Left renal cortex interstitium (tissue), 4 donors: ENCODE measurements at regions not wholly inside any gene's neighbourhood (a gene's known extent, or its start where the extent isn't known, plus 50 kb on each side); places are given as distances from the start of the nearest gene placed in this dataset.

Experiments used
- DNase-seq, 4 donors: peaks; one replicate each; pipeline ENCODE4 v3.0.0-alpha.2; 2013; ENCODE audit warnings: low read depth in 4 of 4, low spot score in 2 of 4, missing footprints in 1 of 4

GRCh38 chr13:74891610-74892009, 590.4 kb downstream of the TBC1D4 start:
- no peak for DNase-seq

GRCh38 chr13:74889321-74889720, 592.6 kb downstream of the TBC1D4 start:
- no peak for DNase-seq

DNA sequence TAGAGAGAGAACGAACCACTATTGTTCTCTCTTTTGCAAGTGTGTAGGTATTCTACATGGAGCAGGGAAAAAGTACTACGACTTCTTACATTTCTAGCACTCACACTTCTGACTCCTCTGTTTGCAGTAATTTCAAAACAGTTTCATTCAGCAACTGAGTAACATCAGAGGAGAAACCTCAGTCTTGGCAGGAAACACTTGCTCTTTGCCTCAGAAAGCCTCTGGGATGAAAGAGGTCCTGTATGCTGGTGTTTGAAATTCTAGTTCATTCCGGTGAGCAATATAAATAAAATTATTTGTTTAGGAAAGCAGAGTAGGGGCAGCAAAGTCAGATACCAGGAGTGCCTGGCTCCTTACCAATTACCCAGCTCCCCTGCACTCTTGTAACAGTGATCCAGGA, 595.5 kb downstream of the TBC1D4 start:
- no peak for DNase-seq

DNA sequence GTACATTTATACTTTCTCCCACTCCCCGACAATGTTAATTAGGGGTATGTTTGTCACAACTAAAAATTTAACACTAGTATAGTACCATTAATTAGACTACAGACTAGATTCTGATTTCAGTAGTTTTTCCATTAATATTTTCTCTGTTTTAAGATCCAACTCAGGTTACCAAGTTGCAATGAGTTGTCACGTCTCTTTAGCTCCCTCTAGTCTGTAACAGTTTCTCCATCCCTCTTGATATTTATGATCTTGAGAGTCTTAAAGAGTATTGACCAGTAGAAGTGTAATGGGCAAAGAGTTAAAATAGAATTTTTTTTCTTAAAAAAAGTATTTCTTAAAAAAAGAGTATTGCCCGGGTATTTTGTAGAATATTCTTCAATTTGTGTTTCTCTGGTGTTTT, 598.1 kb downstream of the TBC1D4 start:
- DNase-seq, result no peak

DNA sequence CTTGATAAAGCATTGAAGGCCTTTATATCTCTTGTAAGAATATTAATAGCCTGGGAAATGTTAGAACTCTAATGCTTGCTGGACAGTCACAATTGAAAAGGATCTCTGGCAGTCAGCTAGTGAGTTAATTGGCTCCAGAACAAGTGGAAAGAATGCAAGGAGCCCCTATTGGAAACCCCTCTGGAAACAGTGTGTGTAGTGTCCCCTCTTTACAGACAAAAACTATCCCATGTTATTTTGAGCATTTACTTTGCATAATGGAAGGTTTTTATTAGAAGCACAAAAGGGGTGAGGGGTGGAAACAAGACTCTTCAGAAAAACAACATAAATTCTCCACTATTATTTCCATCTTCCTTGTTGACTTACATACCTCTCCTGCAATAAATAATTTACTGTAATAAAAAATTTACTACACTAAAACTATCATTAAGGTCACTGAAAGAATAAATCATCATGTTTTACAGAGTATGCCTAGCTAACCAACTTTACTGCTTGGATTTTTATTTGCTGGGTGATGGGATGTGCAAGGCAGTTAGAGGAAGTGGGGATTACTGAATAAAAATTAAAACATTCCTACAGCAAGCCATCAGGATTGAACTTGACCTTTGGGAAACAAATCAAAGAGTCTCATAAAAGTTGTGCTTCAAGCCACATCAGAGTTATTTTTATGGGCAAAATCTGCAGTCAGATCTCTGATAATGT, 610.4 kb downstream of the TBC1D4 start:
- peak in 3 of 4 donors; percentile 28 to 39 (median 37) for DNase-seq

DNA sequence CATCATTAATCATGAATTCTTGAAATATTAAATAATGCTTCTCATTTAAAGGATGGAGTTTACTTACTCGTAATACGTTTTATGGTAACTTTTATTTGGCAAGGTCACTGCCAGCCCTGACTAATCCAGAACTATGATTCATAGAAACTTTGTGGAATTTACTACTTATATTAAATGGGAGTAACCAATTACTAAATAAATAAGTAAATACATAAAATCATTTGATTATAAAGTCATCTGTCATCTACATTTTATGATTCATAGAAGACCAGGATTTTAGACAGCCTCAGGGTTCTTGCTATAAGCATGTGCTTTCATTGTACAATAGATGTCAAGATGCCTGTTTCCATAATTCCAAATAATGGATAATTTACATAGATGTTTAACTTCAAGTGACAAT, 611.1 kb downstream of the TBC1D4 start:
- DNase-seq, result no peak

DNA sequence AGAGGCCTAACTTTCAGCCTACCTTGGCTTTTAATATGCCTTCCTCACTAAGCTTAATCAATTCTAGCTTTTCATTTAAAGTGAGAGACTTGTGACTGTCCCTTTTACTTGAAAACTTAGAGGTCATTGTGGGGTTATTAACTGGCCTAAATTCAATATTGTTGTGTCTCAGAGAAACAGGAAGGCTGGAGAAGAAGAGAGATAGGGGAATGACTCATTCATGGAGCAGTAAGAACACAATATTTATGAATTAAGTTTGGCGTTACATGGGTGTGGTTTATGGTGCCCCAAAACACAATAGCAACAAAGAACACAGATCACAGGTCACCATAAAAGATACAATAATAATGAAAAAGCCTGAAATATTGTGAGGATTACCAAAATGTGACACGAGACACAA, 612.1 kb downstream of the TBC1D4 start:
- DNase-seq, result no peak

DNA sequence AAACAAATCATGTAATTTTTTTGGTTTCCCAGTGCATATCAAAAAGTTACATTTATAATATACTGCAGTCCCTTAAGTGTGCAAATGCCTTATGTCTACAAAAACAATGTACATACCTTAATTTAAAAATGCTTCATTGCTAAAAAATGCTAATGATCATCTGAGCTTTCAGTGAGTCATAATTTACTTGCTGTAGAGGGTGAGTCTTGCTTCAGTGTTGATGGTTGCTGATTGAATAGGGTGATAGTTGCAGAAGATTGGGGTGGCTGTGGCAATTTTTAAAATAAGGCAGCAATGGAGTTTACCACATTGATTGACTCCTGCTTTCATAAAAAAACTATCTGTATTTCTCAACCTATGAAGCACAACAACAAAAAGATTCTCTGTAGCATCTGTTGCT, 613.9 kb downstream of the TBC1D4 start:
- no peak for DNase-seq

- no peak for DNase-seq
These were observed 614.5 kb downstream of the TBC1D4 start for GRCh38 chr13:74867460-74867859.

GRCh38 chr13:74866101-74866500, 615.9 kb downstream of the TBC1D4 start:
- no peak for DNase-seq

GRCh38 chr13:74865656-74866055, 616.3 kb downstream of the TBC1D4 start:
- DNase-seq, result no peak

GRCh38 chr13:74860789-74861188, 621.2 kb downstream of the TBC1D4 start:
- no peak for DNase-seq

DNA sequence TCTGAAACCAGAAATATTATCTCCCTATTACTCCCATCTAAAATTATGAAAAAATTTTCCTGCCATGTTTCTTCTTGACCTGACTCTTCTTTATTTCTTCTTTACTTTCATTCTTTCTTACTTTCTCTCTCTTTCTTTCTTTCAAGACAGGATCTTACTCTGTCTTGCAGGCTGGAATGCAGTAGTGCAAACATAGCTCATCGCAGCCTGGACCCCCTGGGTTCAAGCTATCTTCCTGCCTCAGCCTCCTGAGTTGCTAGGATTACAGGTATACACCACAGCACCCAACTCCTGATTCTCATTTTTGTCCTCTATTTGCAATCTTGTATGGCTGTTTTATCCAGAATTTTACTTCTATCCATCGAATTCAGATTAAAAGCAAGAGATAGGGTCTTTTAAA, 631.1 kb downstream of the TBC1D4 start:
- no peak for DNase-seq

DNA sequence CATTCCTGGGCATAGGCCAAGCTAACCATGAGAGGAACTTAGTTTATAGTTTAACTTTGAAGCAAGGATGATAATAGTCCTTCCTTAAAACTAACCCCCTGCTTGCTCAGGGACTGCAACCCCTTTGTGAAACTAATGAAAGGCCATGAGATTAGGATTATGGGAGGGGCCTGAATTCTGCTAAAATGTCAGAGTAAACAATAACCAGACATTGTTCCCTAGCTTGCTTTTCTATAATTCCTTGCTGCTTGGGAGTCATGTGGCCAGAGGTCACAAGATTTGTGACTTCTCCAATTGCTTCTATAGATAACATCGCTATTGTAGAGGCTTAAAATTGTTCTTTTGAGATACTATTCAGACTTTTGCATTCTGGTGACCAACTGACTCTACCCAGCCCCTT, 634.0 kb downstream of the TBC1D4 start:
- DNase-seq, result no peak

DNA sequence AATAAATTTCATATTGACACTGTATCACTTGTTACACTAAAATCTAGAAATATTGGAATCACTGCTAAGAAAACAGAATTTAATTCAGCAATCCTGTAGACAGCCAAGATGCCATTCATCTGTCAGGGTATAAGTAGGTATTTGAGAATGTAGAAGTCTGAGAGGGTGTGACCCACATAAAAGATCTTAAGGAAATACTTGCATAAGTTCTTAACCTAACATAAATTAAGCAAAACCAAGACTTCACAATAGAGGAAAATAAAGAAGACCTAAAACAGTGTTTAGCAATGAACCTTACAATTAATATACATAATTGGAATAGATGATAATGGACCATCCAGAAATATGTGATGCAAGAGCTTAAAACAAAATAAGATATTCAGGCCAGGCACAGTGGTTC, 636.2 kb downstream of the TBC1D4 start:
- DNase-seq, result no peak

DNA sequence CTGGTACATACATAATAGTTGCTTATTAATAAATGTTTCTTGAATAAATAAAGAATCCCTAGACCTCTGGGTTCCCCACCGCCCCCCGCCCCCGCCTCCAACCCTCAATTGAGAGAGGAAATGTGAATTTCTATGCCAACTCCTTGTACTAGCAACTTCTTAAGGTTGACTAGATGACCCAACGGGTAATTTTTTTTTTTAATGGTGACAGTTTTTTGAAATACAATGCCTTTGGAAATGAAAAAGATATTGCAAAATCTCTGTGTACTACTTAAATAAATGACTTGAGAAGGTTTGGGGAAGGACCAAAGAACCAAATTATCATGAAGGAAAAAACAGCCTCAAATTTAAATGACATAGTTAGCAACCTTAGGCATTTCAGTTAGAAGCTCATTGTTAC, 640.3 kb downstream of the TBC1D4 start:
- no peak for DNase-seq

GRCh38 chr13:74841123-74841522, 640.8 kb downstream of the TBC1D4 start:
- DNase-seq, result no peak

GRCh38 chr13:74839656-74840055, 642.3 kb downstream of the TBC1D4 start:
- no peak for DNase-seq

DNA sequence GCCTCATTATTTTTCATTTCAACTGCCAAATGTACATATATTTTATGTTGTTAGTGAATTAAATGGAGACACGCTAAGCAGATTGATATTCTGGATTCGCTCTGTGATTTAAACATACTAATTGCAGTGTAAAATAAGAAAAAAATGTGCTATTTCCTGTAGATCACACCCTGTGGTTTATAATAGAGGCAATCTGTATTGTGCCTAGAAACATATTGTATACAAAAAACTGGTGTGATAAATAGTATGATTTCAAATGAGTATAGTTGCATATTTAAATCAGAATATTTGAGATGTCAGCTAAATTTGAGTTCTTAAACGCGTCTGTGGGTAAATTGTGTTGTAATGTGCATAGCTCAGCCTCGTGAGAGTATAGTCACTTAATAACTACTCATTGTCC, 643.9 kb downstream of the TBC1D4 start:
- no peak for DNase-seq

GRCh38 chr13:74836628-74837027, 645.3 kb downstream of the TBC1D4 start:
- DNase-seq, result no peak

DNA sequence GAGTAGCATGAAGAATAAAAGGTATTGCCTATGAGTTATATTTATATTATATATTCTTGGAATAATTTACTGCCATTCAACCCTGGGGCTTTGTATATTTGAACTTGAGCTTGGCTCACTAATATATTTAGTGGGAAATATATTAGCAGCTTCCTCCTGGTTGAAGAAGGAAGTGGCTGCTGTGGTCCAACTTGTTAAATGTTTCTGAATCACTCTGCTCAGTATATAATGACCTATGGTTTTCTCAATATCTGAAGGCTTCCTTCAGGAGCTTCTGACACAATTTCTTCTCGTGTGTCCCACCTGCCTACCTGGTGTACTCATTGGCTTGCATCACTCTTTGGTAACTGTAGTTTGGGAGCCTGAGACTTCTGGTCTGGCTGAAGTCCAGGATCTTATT, 646.4 kb downstream of the TBC1D4 start:
- no peak for DNase-seq

- DNase-seq, result no peak
These were observed 656.1 kb downstream of the TBC1D4 start for GRCh38 chr13:74825938-74826246.
